Body of pancreas (tissue), 4 donors: ENCODE measurements at regions not wholly inside any gene's neighbourhood (a gene's known extent, or its start where the extent isn't known, plus 50 kb on each side); places are given as distances from the start of the nearest gene placed in this dataset.

Source experiments
- POLR2A ChIP-seq, 3 donors: fragments of 450-650 bp; IDR thresholded peaks; one replicate each; pipeline ENCODE4 v1.6.1; 2016; ENCODE audit warnings: antibody characterized with exemption in 3 of 3, mild to moderate bottlenecking in 2 of 3
- TF ChIP-seq, protein P1 (sequence below), 7 experiments: fragments of 450-650 bp in 4 of 7; fragments of 200-600 bp in 3 of 7; sonication (generic) in 3 of 7; IDR thresholded peaks; one replicate each; pipeline ENCODE4 v1.5.1; 2016 to 2019; ENCODE audit warnings: antibody characterized with exemption in 7 of 7

DNA sequence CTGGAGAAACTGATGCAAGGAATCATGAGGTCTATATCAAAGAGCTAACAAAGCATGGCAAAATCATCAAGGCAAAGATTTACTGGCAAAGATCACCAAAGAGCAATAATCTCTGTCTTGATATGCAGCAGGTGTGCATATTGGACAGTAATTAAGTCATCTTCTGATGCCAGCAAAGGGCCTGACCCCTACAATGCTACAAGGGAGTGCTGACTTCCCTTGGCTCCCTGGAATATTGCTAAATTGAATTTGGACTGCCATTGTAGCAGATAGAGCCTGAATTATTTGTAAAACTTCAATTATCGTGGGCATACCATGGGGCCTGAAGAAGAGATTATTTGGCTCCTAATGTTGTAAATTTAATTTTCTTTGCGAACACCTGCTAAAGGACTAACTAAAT, 307.9 kb upstream of the SYT1 start:
- TF ChIP-seq, protein P1, sequence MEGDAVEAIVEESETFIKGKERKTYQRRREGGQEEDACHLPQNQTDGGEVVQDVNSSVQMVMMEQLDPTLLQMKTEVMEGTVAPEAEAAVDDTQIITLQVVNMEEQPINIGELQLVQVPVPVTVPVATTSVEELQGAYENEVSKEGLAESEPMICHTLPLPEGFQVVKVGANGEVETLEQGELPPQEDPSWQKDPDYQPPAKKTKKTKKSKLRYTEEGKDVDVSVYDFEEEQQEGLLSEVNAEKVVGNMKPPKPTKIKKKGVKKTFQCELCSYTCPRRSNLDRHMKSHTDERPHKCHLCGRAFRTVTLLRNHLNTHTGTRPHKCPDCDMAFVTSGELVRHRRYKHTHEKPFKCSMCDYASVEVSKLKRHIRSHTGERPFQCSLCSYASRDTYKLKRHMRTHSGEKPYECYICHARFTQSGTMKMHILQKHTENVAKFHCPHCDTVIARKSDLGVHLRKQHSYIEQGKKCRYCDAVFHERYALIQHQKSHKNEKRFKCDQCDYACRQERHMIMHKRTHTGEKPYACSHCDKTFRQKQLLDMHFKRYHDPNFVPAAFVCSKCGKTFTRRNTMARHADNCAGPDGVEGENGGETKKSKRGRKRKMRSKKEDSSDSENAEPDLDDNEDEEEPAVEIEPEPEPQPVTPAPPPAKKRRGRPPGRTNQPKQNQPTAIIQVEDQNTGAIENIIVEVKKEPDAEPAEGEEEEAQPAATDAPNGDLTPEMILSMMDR (IDR thresholded peaks at IDR 0.05): no peak
- TF ChIP-seq POLR2A (IDR thresholded peaks at IDR 0.05): no peak
